ENCODE measurements at regions not wholly inside any gene's neighbourhood (a gene's known extent, or its start where the extent isn't known, plus 50 kb on each side); places are given as distances from the start of the nearest gene placed in this dataset.
"Not testable (repeated sequence)": the region's sequence is repeated elsewhere in the genome, so short reads cannot be mapped to it uniquely, and the experiment has no call there.

DNA sequence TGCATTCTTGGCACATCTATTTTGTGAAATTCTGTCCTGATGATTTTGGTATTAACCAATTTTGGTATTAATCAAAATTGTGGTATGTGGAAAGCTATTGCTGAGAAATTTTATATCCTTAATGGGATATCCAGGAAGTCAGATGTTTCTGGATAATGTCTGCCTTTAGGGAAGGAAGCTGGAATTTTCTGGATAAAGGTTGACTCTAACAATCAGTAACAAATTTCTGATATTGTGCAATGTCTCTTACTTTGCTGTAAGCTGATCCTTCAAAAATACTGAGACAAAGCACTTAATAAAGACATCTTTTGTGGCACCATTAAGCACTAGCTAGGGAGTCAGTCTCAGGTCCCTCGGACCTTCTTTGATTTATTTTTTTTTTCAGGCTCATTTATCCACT, 100.8 kb upstream of the UGP2 start:
- DNase-seq = no peak

DNA sequence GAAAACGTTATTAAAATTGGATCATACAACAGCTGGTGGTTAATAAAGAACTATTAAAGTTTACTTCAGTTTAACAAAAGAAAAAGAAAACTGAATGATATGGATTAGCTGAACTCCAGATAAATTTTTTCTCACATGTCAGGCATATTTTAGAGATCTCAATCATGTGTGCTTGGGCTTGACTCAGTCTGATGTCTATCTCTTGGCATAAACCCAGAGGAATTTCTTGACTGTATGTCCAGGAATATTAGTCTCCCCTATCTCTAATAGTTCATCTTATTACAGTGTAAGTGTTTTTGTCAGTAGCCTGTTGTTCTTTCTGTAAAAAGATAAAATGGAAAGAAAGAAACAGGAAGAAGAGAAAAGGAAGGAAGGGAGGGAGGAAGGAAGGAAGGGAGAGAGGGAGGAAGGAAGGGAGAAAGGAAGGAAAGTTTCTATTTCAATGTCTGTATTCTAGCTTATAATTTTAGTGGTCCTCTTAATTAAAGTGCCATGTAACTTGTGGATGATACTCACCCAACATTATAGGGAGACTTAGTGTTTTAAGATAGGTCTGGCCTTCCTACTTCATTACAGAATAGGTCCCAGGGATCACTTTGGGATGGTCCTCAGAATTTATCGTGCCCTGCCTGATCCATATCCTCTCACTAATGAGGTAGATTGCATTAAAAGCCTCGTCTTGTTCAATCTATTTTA, 99.7 kb upstream of the UGP2 start:
- DNase-seq = no peak

GRCh38 chr2:63742580-63742976, 99.1 kb upstream of the UGP2 start:
- no peak for DNase-seq

DNA sequence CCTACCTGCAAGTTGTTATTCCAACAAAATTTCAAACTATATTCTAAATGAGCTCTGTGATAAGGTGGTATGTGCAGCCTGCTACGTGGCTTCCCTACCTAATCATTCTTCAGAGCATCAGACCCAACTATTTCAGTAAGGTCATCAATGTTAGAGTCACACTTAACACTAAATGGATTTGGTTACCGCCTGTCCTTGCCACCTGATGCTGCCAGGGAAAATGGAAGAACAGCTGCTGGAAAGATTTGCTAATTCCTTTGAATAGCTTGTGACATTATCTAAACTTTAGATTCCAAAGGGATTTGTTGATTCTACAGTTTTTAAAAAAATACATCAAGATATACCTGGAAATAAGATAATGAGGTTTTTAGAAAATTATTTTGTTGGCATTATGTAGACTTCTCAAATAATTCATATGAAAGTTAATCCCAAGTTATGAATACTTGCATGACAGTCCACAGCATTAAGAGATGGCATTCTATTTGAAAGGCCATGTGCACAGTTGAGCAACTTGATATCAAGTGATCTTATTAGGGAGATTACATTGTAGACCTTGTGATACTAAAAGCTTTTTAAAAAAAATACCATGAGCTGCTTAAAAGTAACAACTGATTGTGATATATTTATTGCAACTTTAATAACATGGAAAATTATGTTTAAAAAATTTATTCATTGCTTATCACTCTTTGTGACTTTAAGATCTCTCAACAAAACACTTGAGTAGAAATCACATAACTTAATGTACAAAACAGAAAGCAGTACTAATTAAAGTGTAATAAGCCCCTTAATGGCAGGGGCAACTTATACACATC, 98.3 kb upstream of the UGP2 start:
- peak in 1 of 2 donors; percentile 8 for DNase-seq

DNA sequence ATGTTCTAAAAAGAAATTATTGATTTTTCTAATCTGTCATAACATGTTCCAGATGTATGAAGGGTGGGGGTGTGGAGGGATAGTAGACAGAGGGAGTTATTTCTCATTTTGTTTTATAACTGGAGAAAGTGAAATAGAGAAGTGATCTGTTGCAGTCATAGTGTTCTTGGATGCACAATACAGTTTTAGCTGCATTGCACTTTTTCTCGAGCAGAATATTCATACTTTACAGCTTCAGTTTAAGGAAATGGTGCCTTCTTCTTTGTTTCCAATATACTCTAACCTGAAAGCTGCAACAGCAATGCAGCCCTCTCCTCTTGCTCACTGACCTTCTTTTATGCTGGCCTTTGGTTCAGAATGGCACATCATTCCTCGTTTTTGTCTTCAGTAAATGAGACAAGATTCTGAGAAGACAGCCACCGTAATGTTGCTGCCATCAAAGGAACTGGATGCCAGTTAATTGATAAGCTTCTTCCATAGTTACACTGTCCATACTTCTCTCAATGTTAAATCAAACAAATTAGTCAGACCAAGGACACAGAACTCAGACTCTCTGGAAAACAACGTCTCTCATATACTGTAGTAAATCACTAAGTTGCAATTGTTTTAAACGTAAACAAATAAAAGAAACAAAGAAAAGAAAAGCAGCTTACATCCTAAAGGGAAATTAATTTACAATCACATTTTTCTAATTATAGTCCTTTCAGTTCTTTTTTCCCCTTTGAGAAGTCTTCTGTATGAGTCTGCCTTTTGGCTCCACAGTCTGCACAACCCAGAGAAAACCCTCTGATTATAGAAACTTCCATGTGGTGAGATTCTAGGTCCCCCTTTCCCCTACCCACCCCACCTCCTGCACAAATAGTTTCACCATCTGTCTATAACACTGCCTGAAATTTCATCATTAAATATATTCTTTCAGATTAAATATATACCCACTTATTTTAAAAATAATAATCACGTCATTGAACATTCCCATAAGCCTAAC, 97.4 kb upstream of the UGP2 start:
- peak; percentile 14 to 19 for DNase-seq

DNA sequence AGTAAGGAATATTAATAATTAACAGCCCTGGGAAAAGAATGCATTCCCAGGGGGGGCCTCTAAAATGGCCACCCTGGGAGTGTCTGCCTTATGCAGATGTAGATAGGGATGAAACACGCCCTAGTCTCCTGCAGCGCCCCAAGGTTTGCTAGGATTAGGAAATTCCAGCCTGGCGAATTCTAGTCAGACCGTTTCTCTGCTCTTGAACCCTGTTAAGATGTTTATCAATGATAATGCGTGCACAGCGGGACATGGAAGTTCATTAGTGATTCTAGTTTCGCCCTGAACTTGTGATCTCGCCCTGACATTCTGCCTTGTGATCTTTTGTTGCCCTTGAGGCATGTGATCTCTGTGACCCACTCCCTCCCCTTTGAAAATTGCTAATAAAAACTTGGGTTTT, 95.1 kb upstream of the UGP2 start:
- not testable (repeated sequence) for DNase-seq

DNA sequence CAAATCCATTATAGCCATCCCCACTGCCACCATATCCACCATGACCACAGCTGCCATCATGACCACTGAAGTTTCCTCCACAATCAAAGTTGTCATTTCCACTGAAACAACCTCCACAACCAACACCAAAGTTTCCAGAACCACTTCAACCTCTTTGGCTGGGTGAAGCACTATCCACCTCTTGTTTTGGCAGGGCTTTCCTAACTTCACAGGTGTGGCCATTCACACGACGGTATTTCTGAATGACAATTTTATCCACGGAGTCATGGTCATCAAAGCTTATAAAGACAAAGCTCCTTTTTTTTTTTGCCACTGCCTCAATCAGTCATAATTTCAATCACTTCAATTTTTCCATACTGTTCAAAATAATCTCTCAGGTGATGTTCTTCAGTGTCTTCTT, 89.8 kb upstream of the UGP2 start:
- DNase-seq = no peak

DNA sequence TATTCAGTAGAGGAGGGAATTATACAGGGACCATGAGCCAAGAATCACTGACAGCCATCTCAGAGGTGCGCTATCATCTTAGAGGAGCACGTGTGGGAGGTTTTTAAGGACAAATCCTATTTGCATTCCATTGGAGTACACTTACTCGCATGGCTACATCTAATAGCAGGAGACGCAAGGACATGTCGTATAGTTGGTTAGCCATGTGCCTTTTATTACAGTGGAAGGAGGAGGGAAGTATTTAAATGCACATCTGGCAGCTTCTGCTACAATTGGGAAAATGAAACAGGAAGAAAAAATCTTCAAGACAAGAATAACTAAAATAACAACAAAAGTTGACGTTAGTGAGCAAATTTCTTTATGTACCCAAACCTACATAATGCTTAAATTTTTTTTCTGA, 86.5 kb upstream of the UGP2 start:
- peak in 1 of 2 donors; percentile 13 for DNase-seq

DNA sequence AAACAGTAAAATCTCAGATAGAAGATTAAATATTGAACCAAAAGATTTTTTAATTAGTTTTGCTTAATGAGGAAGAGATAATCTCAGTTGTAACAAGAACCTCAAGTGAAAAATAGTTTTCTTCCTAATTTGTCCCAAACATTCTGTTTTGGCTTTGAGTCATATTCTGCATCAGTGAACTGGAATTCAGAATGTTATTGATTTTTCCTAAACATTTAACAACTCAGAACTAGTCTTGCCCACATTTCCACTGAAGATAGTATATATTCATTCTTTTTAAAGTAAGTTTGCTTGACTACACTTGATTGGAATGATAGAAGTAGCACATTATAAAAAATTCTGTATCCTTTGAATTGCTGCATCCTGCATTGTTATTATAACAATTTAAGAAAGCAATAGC, 85.7 kb upstream of the UGP2 start:
- DNase-seq = no peak

DNA sequence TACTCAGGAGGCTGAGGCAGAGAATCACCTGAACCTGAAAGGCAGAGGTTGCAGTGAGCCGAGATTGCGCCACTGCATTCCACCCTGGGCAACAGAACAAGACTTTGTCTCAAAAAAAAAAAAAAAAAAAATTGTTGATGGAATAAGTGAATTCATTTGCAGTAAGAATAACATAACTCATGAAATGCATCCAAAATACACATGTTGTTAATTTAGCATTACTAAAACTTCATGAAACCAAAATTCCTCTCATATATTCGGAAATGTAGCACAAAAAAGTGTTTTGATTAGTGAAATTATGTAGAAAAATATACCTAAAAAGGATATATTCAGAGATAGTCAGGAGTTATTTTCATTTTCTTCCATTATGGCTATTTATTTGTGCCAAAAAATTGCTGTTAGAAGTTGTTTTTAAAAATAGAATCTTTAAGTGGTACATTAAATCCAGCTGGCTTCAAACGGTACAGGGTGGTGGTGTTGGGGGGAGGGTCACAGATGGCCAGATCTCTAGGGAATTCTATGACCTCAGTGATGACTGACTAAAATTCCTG, 78.2 kb upstream of the UGP2 start:
- DNase-seq = no peak

DNA sequence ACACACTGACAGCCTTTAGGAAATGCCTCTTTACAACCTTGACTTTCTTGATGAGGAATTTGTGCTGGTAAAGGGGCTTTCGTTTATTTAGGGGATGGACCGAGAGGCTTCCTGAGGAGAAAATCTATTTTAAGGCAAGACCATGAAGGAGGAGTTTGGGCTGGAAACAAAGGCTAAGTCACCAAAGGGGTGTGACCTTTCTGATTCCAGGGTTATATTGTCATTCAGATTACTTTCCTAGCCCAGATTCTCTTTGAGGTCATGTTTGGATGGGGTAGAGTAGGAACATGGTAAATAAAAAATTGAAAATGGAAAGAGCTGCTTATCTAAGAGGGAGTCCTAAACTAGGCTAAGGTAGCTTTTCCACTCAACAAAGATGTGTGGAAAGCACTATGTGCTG, 77.1 kb upstream of the UGP2 start:
- DNase-seq = no peak

GRCh38 chr2:63765117-63765516, 76.6 kb upstream of the UGP2 start:
- no peak for DNase-seq

DNA sequence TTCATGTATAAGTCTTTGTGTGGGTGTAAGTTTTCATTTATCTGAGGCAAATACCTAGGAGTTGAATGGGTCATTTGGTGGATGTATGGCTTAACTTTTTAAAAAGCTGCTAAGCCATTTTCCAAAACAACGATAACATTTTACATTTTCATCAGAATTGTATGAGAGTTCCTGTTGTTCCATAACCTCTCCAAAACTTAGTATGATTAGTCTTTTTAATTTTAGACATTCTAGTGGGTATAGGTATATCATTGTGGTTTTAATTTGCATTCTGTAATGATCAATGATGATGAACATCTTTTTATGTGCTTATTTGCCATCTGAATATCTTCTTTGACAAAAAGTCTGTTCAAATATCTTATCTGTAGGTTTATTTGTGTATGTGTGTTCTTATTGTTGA, 74.4 kb upstream of the UGP2 start:
- DNase-seq = no peak

DNA sequence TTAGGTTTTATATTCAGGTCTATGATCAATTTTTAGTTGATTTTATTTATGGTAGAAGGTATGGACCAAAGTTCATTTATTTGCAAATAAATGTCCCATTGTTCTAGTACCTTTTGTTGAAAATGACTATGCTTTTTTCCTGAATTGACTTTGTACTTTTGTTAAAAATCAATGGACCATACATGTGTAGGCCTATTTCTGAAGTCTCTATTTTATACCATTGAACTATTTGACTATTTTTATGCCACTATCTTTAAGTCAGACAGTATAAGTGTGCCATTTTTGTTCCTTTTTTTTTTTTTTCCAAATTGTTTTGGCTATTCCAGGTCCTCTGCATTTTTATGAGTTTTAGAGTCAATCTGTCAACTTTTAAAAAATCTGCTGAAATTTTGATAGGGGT, 73.6 kb upstream of the UGP2 start:
- no peak for DNase-seq

GRCh38 chr2:63769915-63770314, 71.8 kb upstream of the UGP2 start:
- no peak for DNase-seq

DNA sequence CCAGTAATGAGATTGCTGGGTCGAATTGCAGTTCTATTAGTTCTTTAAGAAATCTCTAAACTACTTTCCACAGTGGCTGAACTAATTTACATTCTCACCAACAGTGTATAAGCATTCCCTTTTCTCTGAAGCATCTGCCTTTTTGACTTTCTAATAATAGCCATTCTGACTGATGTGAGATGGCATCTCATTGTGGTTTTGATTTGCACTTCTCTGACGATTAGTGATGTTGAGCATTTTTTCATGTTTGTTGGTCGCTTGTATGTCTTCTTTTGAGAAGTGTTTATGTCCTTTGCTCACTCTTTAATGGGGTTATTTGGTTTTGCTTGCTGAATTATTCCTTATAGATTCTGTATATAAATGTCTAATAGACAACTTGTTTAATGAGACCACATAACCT, 69.6 kb upstream of the UGP2 start:
- DNase-seq = no peak

DNA sequence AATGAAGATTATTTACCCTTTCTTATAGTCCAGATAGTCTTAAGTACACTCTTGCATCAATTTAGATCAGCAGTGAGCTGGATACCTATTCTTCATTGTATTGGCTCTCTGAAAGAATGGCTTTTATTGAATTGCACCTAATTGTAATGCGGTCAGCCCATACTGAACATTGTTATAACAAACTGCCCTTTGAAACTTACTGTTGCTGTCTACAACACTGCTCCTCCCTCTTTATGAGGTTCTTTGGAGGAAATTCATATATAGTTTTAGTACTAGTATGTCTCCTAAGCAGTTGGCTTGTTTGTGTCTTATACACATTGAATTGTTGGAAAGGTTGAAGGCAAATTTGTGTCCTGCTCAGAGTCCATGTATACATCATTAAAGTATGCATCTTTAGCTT, 66.5 kb upstream of the UGP2 start:
- no peak for DNase-seq

DNA sequence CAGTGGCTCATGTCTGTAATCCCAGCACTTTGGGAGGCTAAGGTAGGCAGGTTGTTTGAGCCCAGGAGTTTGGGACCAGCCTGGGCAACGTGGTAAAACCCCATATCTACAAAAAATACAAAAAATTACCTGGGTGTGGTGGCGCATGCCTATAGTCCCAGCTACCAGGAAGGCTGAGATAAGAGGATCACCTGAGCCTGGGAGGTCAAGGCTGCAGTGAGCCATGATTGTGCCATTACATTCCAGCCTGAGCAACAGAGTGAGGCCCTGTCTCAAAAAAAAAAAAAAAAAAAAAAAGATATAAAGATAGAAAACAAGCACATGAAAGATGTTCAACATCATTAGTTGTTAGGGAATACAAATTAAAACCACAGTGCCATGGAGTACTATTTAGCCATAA, 65.3 kb upstream of the UGP2 start:
- no peak for DNase-seq

DNA sequence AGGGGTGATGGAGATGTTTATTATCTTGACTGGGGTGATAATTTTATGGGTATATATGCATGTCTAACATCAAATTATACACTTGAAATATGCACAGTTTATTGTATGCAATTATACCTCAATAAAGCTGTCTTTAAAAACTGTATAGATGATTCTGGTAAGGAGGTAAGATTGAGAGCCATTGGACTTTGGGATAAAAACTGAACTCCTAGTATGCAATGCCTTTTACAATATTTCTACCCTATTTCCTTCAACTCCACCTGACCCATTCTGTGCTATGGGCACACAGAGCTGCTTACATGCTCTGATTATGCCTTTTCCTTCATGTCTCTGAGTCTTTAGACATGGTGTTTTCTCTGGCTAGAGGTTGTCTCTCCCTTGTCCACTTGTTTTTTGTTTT, 63.9 kb upstream of the UGP2 start:
- no peak for DNase-seq

DNA sequence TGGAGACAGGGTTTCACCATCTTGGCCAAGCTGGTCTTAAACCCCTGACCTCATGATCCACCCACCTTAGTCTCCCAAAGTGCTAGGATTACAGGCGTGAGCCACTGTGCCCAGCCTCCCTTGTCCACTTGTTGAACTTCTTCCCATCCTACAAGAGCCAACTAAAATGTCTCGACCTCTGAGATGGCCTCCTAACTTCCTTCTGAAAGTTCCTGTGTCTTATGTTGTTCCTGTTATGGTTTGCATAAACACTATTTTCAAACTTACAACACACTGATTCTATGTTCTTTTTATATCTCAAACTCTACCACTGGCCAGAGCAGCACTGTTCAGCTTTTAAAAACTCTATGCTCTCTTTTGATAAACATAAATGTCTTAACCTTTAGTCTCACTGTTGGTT, 63.3 kb upstream of the UGP2 start:
- DNase-seq = peak; percentile 12 to 30

DNA sequence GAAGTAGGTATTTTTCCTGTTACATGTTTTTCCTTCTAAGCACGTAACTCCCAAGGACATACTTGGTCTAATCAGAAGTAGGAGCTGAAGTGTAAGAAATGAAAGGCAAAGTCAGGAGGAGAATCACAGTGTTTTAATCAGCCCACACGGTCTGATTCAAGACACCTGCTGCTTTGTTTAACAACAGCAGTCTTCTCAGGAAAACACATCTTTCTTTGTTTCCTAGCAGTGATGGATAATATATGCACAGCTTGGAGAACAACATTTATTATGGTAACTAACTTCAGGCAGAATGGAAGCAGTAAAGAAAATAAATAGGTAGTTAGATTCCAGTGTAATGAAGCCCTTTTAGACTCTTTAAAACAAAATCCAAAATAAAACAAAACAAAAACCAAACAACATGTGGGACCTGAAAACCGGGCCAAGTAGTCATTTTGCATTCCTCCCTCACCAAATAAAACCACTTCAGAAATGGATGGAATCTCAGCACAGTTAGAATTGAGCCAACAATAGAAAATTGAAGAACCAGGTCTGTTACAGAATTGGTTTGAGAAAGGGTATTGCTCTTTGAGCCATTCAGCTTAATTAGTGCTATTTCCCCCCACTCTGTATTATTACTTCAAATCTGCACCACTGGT, 61.1 kb upstream of the UGP2 start:
- no peak for DNase-seq

GRCh38 chr2:63784461-63784860, 57.2 kb upstream of the UGP2 start:
- DNase-seq = peak; percentile 43 to 81

DNA sequence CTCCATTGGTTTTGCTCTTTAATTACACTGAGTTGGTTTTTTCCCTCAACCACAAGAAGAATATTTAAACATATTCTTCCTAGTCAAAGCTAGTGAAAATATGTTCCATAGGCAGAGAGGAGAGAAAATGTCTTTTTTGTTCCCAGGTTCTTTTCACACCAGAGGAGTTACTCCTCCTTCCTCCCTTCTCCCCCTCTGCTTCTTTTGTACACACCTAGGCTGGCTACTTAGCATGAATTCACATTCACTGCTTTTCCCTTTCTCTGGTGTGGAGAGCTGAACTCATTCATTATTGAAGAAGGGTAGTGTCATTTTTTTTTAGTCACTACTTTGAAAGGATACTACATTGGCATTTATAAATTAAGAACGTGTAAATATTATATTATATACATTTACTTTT, 56.6 kb upstream of the UGP2 start:
- DNase-seq = no peak

All from inflammatory macrophage treated with lipopolysaccharide for 1 hour (primary cell).